Mesodermal cell (in vitro differentiated cells): ENCODE measurements at regions not wholly inside any gene's neighbourhood (a gene's known extent, or its start where the extent isn't known, plus 50 kb on each side); places are given as distances from the start of the nearest gene placed in this dataset.
A peak's percentile ranks its signal among the peaks of the same experiment; 100 is the strongest.
"Not testable (repeated sequence)": the region's sequence is repeated elsewhere in the genome, so short reads cannot be mapped to it uniquely, and the experiment has no call there.

Experiments
- H3K27ac ChIP-seq: 2 replicates; pipeline ENCODE4 v1.7.0; 2013; ENCODE audit warnings: mild to moderate bottlenecking, low read depth, low read length, moderate library complexity; ENCODE audit not compliant: severe bottlenecking
- H3K36me3 ChIP-seq: 2 replicates; pipeline ENCODE4 v1.7.1; 2013; ENCODE audit warnings: mild to moderate bottlenecking, low read length, moderate library complexity; ENCODE audit not compliant: control insufficient read depth, insufficient read depth
- H3K4me1 ChIP-seq: one replicate; pipeline ENCODE4 v1.7.1; 2013; ENCODE audit warnings: mild to moderate bottlenecking, low read length; ENCODE audit not compliant: insufficient read depth, control insufficient read depth, poor library complexity, severe bottlenecking
- H3K4me3 ChIP-seq: 2 replicates; pipeline ENCODE4 v1.7.0; 2013; ENCODE audit warnings: low read length, control low read depth, mild to moderate bottlenecking; ENCODE audit not compliant: insufficient read depth, poor library complexity, severe bottlenecking; ENCODE audit errors: extremely low read depth
- H3K9me3 ChIP-seq: 2 replicates; pipeline ENCODE4 v1.7.1; 2013; ENCODE audit warnings: mild to moderate bottlenecking, low read length, moderate library complexity; ENCODE audit not compliant: control insufficient read depth
- WGBS, 2 experiments: methylation state at CpG; one replicate each; pipeline ENCODE4 v1.1.5; 2013; ENCODE audit warnings: missing lambda C conversion rate in 2 of 2; ENCODE audit not compliant: insufficient coverage in 2 of 2; 5-methylcytosine and 5-hydroxymethylcytosine counted together

GRCh38 chr13:64180756-64181155 lies 2765.1 kb upstream of the PCDH20 start:
- Histone ChIP-seq H3K9me3 (no peaks in the 10 kb centered on the region), H3K27ac (no peak overlapping the region), H3K4me1 (no peaks in the 10 kb centered on the region), H3K4me3 (no peak overlapping the region), H3K36me3 (no peaks in the 10 kb centered on the region)
- no CpG with 5 or more reads among the region's 2 CpGs for WGBS, 2 experiments

GRCh38 chr13:64165826-64166225 lies 2750.2 kb upstream of the PCDH20 start:
- no peaks in the 10 kb centered on the region for H3K9me3 ChIP-seq
- H3K4me3 ChIP-seq: no peak overlapping the region
- no peak overlapping the region for H3K27ac ChIP-seq
- 92% methylated on average over 1 of the region's 1 CpG; no CpG with 5 or more reads in 1 of the 2 experiments for WGBS, 2 experiments
- H3K36me3 ChIP-seq: no peaks in the 10 kb centered on the region
- H3K4me1 ChIP-seq: no peaks in the 10 kb centered on the region

GRCh38 chr13:64164435-64164834 lies 2748.8 kb upstream of the PCDH20 start:
- H3K4me3 ChIP-seq: no peak overlapping the region
- H3K9me3 ChIP-seq: no peaks in the 10 kb centered on the region
- no peak overlapping the region for H3K27ac ChIP-seq
- WGBS, 2 experiments: 86% methylated on average over 2 of the region's 4 CpGs; no CpG with 5 or more reads in 1 of the 2 experiments
- no peaks in the 10 kb centered on the region for H3K4me1 ChIP-seq
- H3K36me3 ChIP-seq: no peaks in the 10 kb centered on the region

- Histone ChIP-seq H3K4me3 (no peak overlapping the region), H3K36me3 (no peaks in the 10 kb centered on the region), H3K4me1 (no peaks in the 10 kb centered on the region), H3K27ac (no peak overlapping the region), H3K9me3 (no peaks in the 10 kb centered on the region)
Measured at GRCh38 chr13:64160479-64160878, 2744.8 kb upstream of the PCDH20 start.

GRCh38 chr13:64158908-64159307 lies 2743.3 kb upstream of the PCDH20 start:
- 100% methylated on average over 1 of the region's 3 CpGs; no CpG with 5 or more reads in 1 of the 2 experiments for WGBS, 2 experiments
- H3K9me3 ChIP-seq: no peaks in the 10 kb centered on the region
- H3K4me1 ChIP-seq: no peaks in the 10 kb centered on the region
- peak overlapping the region; percentile 41 for H3K27ac ChIP-seq
- no peak overlapping the region for H3K4me3 ChIP-seq
- H3K36me3 ChIP-seq: no peaks in the 10 kb centered on the region

- no peak overlapping the region for H3K27ac ChIP-seq
- H3K4me1 ChIP-seq: no peaks in the 10 kb centered on the region
- no peaks in the 10 kb centered on the region for H3K9me3 ChIP-seq
- WGBS, 2 experiments: no CpG with 5 or more reads among the region's 1 CpG
- H3K4me3 ChIP-seq: no peak overlapping the region
- H3K36me3 ChIP-seq: no peaks in the 10 kb centered on the region
Measured at GRCh38 chr13:64154514-64154913, 2738.9 kb upstream of the PCDH20 start.

- H3K36me3 ChIP-seq: no peaks in the 10 kb centered on the region
- WGBS, 2 experiments: 93 to 94% methylated on average over 4 of the region's 4 CpGs
- no peaks in the 10 kb centered on the region for H3K4me1 ChIP-seq
- H3K9me3 ChIP-seq: no peaks in the 10 kb centered on the region
- no peak overlapping the region for H3K4me3 ChIP-seq
- no peak overlapping the region for H3K27ac ChIP-seq
Measured at GRCh38 chr13:64130600-64130999, 2715.0 kb upstream of the PCDH20 start.

GRCh38 chr13:64130171-64130570 lies 2714.5 kb upstream of the PCDH20 start:
- no peaks in the 10 kb centered on the region for H3K9me3 ChIP-seq
- WGBS, 2 experiments: 27 to 38% methylated on average over 3 of the region's 3 CpGs
- H3K27ac ChIP-seq: no peak overlapping the region
- no peak overlapping the region for H3K4me3 ChIP-seq
- H3K4me1 ChIP-seq: no peaks in the 10 kb centered on the region
- H3K36me3 ChIP-seq: no peaks in the 10 kb centered on the region

- no peaks in the 10 kb centered on the region for H3K36me3 ChIP-seq
- no peaks in the 10 kb centered on the region for H3K4me1 ChIP-seq
- no peaks in the 10 kb centered on the region for H3K9me3 ChIP-seq
- H3K27ac ChIP-seq: no peak overlapping the region
- H3K4me3 ChIP-seq: no peak overlapping the region
Measured at GRCh38 chr13:64127856-64128255, 2712.2 kb upstream of the PCDH20 start.

- no peak overlapping the region for H3K27ac ChIP-seq
- no CpG with 5 or more reads among the region's 2 CpGs for WGBS, 2 experiments
- no peaks in the 10 kb centered on the region for H3K36me3 ChIP-seq
- H3K4me1 ChIP-seq: no peaks in the 10 kb centered on the region
- H3K9me3 ChIP-seq: no peaks in the 10 kb centered on the region
- no peak overlapping the region for H3K4me3 ChIP-seq
Measured at GRCh38 chr13:64127192-64127591, 2711.5 kb upstream of the PCDH20 start.

- H3K9me3 ChIP-seq, H3K27ac ChIP-seq, H3K4me3 ChIP-seq, H3K4me1 ChIP-seq, H3K36me3 ChIP-seq: not testable (repeated sequence)
- WGBS, 2 experiments: 89 to 92% methylated on average over 13 of the region's 16 CpGs
Measured at GRCh38 chr13:64121023-64121709, 2705.5 kb upstream of the PCDH20 start.
